ENCODE measurements at regions not wholly inside any gene's neighbourhood (a gene's known extent, or its start where the extent isn't known, plus 50 kb on each side); places are given as distances from the start of the nearest gene placed in this dataset.

DNA sequence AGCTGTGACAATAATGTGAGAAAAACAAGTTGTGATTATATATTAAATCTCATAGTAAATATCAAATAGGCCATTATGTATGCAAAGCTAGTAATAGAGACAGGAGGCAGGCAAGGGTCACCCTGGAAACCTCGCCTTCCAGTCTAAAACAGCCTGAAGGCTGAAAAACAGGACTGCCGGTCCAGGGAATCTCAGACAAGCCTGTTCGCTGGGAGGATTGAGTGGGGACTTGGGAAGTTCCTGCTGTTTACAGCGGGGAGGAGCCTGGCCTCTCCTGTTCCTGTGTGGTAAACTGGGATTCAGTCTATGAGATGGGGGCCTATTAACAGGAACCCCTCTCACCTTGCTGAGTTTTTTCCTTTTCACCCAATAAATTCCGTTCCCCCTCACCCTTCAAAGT, 2317.3 kb downstream of the PCDH7 start:
- TF ChIP-seq RAD21 (IDR thresholded peaks at IDR 0.05; ENCODE audit: low read depth) = no peak
- TF ChIP-seq POLR2A (IDR thresholded peaks at IDR 0.05; ENCODE audit: borderline replicate concordance, extremely low read depth, insufficient read depth, insufficient read length) = no peak
- TF ChIP-seq EZH2 (IDR thresholded peaks at IDR 0.05) = no peak
- TF ChIP-seq, protein P1, sequence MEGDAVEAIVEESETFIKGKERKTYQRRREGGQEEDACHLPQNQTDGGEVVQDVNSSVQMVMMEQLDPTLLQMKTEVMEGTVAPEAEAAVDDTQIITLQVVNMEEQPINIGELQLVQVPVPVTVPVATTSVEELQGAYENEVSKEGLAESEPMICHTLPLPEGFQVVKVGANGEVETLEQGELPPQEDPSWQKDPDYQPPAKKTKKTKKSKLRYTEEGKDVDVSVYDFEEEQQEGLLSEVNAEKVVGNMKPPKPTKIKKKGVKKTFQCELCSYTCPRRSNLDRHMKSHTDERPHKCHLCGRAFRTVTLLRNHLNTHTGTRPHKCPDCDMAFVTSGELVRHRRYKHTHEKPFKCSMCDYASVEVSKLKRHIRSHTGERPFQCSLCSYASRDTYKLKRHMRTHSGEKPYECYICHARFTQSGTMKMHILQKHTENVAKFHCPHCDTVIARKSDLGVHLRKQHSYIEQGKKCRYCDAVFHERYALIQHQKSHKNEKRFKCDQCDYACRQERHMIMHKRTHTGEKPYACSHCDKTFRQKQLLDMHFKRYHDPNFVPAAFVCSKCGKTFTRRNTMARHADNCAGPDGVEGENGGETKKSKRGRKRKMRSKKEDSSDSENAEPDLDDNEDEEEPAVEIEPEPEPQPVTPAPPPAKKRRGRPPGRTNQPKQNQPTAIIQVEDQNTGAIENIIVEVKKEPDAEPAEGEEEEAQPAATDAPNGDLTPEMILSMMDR (IDR thresholded peaks at IDR 0.05 in 2 of 3, conservative IDR thresholded peaks at IDR 0.05 in 1 of 3; ENCODE audit: borderline replicate concordance in 1 of 3, insufficient read depth in 1 of 3, low read depth in 2 of 3, low read length in 2 of 3) = no peak
- no peak for TF ChIP-seq EGR1 (IDR thresholded peaks at IDR 0.05; ENCODE audit: low read depth)
- no peak for TF ChIP-seq SRF (IDR thresholded peaks at IDR 0.05; ENCODE audit: low read depth)
- no peak for TF ChIP-seq YY1 (IDR thresholded peaks at IDR 0.05; ENCODE audit: extremely low read depth, insufficient replicate concordance, low read depth, low read length)

Measured in HCT116 (cell line).